GM23248 (cell line): ENCODE measurements at regions not wholly inside any gene's neighbourhood (a gene's known extent, or its start where the extent isn't known, plus 50 kb on each side); places are given as distances from the start of the nearest gene placed in this dataset.

Experiments
- EZH2 ChIP-seq: fragments of 200-600 bp; sonication (generic); IDR thresholded peaks from 2 replicates; pipeline ENCODE4 v1.6.1; 2018; ENCODE audit warnings: antibody characterized with exemption, mild to moderate bottlenecking; ENCODE audit not compliant: insufficient read depth, poor library complexity, severe bottlenecking
- EZH2phosphoT487 ChIP-seq: fragments of 200-600 bp; sonication (generic); IDR thresholded peaks from 2 replicates; pipeline ENCODE4 v1.6.1; 2018; ENCODE audit warnings: antibody characterized with exemption, moderate library complexity, mild to moderate bottlenecking, low read depth; ENCODE audit not compliant: insufficient read depth

- TF ChIP-seq EZH2 (no peak), EZH2phosphoT487 (no peak)
These were observed 991.6 kb downstream of the SLC6A15 start for GRCh38 chr12:83920821-83921547.
